CD4-positive, alpha-beta T cell (primary cell): ENCODE measurements at regions not wholly inside any gene's neighbourhood (a gene's known extent, or its start where the extent isn't known, plus 50 kb on each side); places are given as distances from the start of the nearest gene placed in this dataset.

Experiments
- ATAC-seq: fragments of 200-7000 bp; cut with Tn5 transposase; one replicate; pipeline ENCODE4 v1.10.0; 2022; ENCODE audit warnings: mild to moderate bottlenecking; ENCODE audit not compliant: poor library complexity
- CTCF ChIA-PET: fragments of 350-600 bp; sonication (Branson Sonifier 250); formaldehyde crosslinking; loops from one replicate; lab custom pipeline; 2021; ENCODE audit warnings: antibody characterized with exemption, inconsistent platforms; lab: Charles Lee
- POLR2A ChIA-PET: fragments of 350-600 bp; sonication (Branson Sonifier 250); formaldehyde crosslinking; loops from one replicate; lab custom pipeline; 2021; ENCODE audit warnings: antibody characterized with exemption, inconsistent platforms; lab: Charles Lee
- DNase-seq, 14 experiments: peaks; one replicate each; pipeline ENCODE4 v3.0.0-alpha.2; 2013 to 2020; ENCODE audit warnings: mixed read lengths in 2 of 14
- H3K27ac ChIP-seq, 2 donors: one replicate each; pipeline versions ENCODE4 v1.5.1 to v1.7.0; 2013; ENCODE audit warnings: low read length in 2 of 2, low read depth in 1 of 2, mild to moderate bottlenecking in 1 of 2
- H3K27me3 ChIP-seq, 2 experiments: 1 replicate in 1 of 2; 2 replicates in 1 of 2; pipeline versions ENCODE4 v1.6.1 to v1.7.0; 2013; ENCODE audit warnings: low read length in 2 of 2, control low read depth in 1 of 2, mild to moderate bottlenecking in 1 of 2, moderate library complexity in 1 of 2; ENCODE audit not compliant: insufficient read depth in 2 of 2, control insufficient read depth in 1 of 2
- H3K36me3 ChIP-seq: one replicate; pipeline ENCODE4 v1.6.1; 2013; ENCODE audit warnings: low read length, control low read depth; ENCODE audit not compliant: insufficient read depth
- H3K4me1 ChIP-seq: one replicate; pipeline ENCODE4 v1.6.1; 2013; ENCODE audit warnings: low read length, control low read depth; ENCODE audit not compliant: insufficient read depth
- H3K4me3 ChIP-seq: one replicate; pipeline ENCODE4 v1.5.1; 2013; ENCODE audit warnings: mild to moderate bottlenecking, low read length, moderate library complexity
- H3K9me3 ChIP-seq, 2 experiments: 1 replicate in 1 of 2; 2 replicates in 1 of 2; pipeline versions ENCODE4 v1.6.1 to v1.7.0; 2013; ENCODE audit warnings: low read length in 2 of 2, mild to moderate bottlenecking in 2 of 2, control low read depth in 1 of 2, moderate library complexity in 1 of 2; ENCODE audit not compliant: control insufficient read depth in 1 of 2, insufficient read depth in 1 of 2
- H3K27ac Mint-ChIP-seq: one replicate; pipeline ENCODE4 v1.8.0; 2020; ENCODE audit warnings: mixed read lengths
- H3K27me3 Mint-ChIP-seq: one replicate; pipeline ENCODE4 v1.8.0; 2021; ENCODE audit warnings: mixed read lengths
- H3K36me3 Mint-ChIP-seq: one replicate; pipeline ENCODE4 v1.8.0; 2021; ENCODE audit warnings: low read depth, mixed read lengths
- H3K4me1 Mint-ChIP-seq: one replicate; pipeline ENCODE4 v1.8.0; 2021; ENCODE audit warnings: low read depth, mixed read lengths
- H3K4me3 Mint-ChIP-seq: one replicate; pipeline ENCODE4 v1.8.0; 2020; ENCODE audit warnings: mild to moderate bottlenecking, mixed read lengths
- H3K9me3 Mint-ChIP-seq: one replicate; pipeline ENCODE4 v1.8.0; 2020; ENCODE audit warnings: mixed read lengths
- intact Hi-C, 2 experiments: fragments of 100-400 bp; cut with DNase I in 1 of 2; cut with micrococcal nuclease in 1 of 2; formaldehyde crosslinking; loops; one replicate each; pipeline versions ENCODE4 v1.15.1 to v1.9.0; 2023 to 2025; cut with DNase I, micrococcal nuclease
- TF ChIP-seq, protein P1 (sequence below): fragments of 200-600 bp; IDR thresholded peaks from one replicate; pipeline ENCODE4 v1.8.0; 2022; ENCODE audit warnings: antibody characterized with exemption, mild to moderate bottlenecking

DNA sequence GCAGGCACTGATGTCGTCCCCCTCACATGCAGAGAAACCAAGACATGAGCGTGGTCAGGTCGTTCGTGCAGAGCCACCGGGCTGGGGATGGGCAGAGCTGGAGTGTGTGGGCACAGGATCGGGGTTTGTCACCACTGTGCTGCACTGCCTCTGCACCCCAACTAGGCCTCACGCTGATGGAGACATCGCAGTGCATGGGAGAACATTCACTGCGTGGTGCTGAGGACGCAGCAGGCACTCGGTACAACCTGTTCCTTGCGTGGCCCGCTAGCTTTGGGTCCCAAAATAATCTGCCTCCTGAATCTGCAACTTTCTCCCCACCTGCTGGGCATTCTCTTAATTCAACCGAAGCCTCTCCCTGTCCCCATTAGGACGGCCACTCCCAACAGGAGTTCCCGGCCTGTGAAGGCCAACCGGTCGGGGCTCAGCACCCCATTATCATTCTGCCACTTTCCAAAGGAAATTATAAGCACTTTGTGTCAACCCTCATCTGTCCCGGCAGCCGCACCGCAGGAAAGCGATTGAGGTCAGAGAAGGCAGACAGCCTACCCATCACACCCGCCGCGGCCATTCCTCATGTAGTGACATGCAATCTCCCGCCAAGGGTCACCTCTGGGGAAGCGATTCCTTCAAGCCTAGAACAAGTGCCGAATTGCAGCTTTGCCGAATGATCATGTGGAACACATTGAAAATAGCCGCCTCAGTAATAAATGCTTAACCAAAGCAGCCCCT lies 490.4 kb downstream of the MN1 start:
- DNase-seq (no peak), ATAC-seq (no peak)
- Histone ChIP-seq H3K27me3 (peaks cover 0 to under 1% of the 10 kb centered on the region in 2 experiments), H3K4me1 (peaks cover 2% of the 10 kb centered on the region), H3K27ac (no peak overlapping the region), H3K4me3 (no peak overlapping the region), H3K9me3 (peaks cover 0 to 22% of the 10 kb centered on the region in 2 experiments), H3K36me3 (no peaks in the 10 kb centered on the region)
- intact Hi-C loops, result no loop called here
- TF ChIP-seq, protein P1, sequence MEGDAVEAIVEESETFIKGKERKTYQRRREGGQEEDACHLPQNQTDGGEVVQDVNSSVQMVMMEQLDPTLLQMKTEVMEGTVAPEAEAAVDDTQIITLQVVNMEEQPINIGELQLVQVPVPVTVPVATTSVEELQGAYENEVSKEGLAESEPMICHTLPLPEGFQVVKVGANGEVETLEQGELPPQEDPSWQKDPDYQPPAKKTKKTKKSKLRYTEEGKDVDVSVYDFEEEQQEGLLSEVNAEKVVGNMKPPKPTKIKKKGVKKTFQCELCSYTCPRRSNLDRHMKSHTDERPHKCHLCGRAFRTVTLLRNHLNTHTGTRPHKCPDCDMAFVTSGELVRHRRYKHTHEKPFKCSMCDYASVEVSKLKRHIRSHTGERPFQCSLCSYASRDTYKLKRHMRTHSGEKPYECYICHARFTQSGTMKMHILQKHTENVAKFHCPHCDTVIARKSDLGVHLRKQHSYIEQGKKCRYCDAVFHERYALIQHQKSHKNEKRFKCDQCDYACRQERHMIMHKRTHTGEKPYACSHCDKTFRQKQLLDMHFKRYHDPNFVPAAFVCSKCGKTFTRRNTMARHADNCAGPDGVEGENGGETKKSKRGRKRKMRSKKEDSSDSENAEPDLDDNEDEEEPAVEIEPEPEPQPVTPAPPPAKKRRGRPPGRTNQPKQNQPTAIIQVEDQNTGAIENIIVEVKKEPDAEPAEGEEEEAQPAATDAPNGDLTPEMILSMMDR, result no peak
- CTCF ChIA-PET, result no interaction called here
- Mint-ChIP-seq H3K27me3 (peaks cover 26% of the 10 kb centered on the region), H3K9me3 (no peaks in the 10 kb centered on the region), H3K36me3 (no peaks in the 10 kb centered on the region), H3K4me3 (no peak overlapping the region), H3K4me1 (no peaks in the 10 kb centered on the region), H3K27ac (no peak overlapping the region)
- POLR2A ChIA-PET, result no interaction called here

DNA sequence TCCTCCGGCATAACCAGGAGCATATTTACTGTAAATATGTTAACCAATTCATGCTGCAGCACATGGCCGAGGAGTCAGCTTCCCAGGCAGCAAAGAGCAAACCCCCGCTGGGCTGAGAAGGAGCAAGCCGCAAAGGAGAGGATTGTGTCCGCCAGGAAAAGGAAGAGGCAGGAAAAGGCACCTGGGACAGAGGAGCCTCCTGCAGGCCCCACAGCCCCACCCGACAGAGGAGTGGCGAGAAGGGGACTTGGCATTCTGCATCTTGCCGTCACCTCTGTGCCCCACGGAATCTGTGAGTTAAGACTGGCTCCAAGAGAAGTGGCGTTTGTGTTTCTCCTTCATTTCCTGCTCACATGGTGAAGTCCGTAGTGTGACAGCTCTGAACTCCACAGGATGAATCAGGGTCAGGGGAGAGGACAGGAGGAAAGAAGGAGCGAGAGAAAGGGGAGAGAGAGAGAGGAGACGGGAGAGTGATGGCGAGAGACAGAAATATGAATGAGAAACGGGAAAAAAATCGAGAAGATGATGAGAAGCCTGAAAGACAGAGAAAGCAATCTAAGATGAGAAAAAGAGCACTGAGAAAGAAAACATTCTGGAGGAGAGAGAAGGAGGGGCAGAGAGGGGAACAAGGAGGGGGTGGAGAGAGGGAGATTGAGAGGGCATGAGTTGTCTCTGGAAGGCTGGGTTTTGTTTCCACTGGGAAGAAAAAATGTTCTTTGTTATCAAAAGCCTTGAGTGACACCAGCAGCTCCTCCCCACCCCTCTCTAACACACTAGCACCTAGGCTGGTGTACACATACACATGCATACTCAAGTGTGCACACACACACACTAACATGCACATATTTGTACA lies 489.6 kb downstream of the MN1 start:
- Histone ChIP-seq H3K27me3 (peaks cover 0 to 3% of the 10 kb centered on the region in 2 experiments), H3K9me3 (peaks cover 0 to 25% of the 10 kb centered on the region in 2 experiments), H3K4me1 (peaks cover 2% of the 10 kb centered on the region), H3K27ac (no peak overlapping the region), H3K4me3 (no peak overlapping the region), H3K36me3 (no peaks in the 10 kb centered on the region)
- no peak overlapping the region for H3K4me3 Mint-ChIP-seq
- TF ChIP-seq, protein P1, result no peak
- no peaks in the 10 kb centered on the region for H3K36me3 Mint-ChIP-seq
- CTCF ChIA-PET, result no interaction called here
- ATAC-seq (no peak), DNase-seq (no peak)
- POLR2A ChIA-PET, result no interaction called here
- no peak overlapping the region for H3K27ac Mint-ChIP-seq
- H3K9me3 Mint-ChIP-seq, result no peaks in the 10 kb centered on the region
- peaks cover 33% of the 10 kb centered on the region for H3K27me3 Mint-ChIP-seq
- no peaks in the 10 kb centered on the region for H3K4me1 Mint-ChIP-seq
- intact Hi-C loops, result no loop called here

DNA sequence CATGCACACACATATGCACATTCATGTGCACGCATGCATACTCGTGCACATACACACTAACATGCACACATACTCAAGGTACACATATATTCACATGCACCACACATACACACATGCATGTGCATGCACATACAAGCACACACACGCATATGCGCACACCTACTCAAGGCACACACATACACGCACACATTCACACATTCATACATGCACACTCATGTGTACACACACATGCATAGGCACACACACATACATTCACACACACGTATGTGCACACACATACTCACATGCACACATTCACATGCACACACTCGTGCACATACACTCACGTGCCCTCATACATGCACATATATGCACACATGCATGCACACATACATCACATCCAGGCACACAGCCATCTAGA lies 489.0 kb downstream of the MN1 start:
- H3K27me3 Mint-ChIP-seq, result peaks cover 39% of the 10 kb centered on the region
- Histone ChIP-seq H3K4me1 (peaks cover 2% of the 10 kb centered on the region), H3K4me3 (no peak overlapping the region), H3K27me3 (peaks cover 0 to 6% of the 10 kb centered on the region in 2 experiments), H3K27ac (no peak overlapping the region), H3K36me3 (no peaks in the 10 kb centered on the region), H3K9me3 (peaks cover 0 to 25% of the 10 kb centered on the region in 2 experiments)
- H3K27ac Mint-ChIP-seq, result no peak overlapping the region
- ChIA-PET CTCF (no interaction called here), POLR2A (no interaction called here)
- intact Hi-C loops, result no loop called here
- DNase-seq (no peak), ATAC-seq (no peak)
- TF ChIP-seq, protein P1, result no peak
- H3K36me3 Mint-ChIP-seq, result no peaks in the 10 kb centered on the region
- no peaks in the 10 kb centered on the region for H3K9me3 Mint-ChIP-seq
- H3K4me3 Mint-ChIP-seq, result no peak overlapping the region
- H3K4me1 Mint-ChIP-seq, result no peaks in the 10 kb centered on the region
